Neural cell (in vitro differentiated cells): ENCODE measurements at regions not wholly inside any gene's neighbourhood (a gene's known extent, or its start where the extent isn't known, plus 50 kb on each side); places are given as distances from the start of the nearest gene placed in this dataset.

Experiments used
- H2AFZ ChIP-seq: fragments of 200-600, 300-800 bp; sonication (generic), shearing (Covaris generic); 2 replicates; pipeline ENCODE4 v1.6.0; 2014; ENCODE audit warnings: low read depth, mild to moderate bottlenecking, antibody characterized with exemption, low read length, moderate library complexity
- H3F3A ChIP-seq: fragments of 200-600 bp; shearing (Covaris generic); 2 replicates; pipeline ENCODE4 v1.6.1; 2016; ENCODE audit warnings: mild to moderate bottlenecking, moderate library complexity, mixed read lengths, antibody characterized with exemption, low read length; ENCODE audit not compliant: insufficient read depth, poor library complexity, severe bottlenecking
- H3K27ac ChIP-seq: fragments of 200-600, 300-800 bp; sonication (generic), shearing (Covaris generic); 2 replicates; pipeline ENCODE4 v1.5.1; 2014; ENCODE audit warnings: mild to moderate bottlenecking, low read length, moderate library complexity
- H3K27me3 ChIP-seq: fragments of 300-800, 200-600 bp; sonication (generic), shearing (Covaris generic); 2 replicates; pipeline ENCODE4 v1.6.0; 2014; ENCODE audit warnings: mild to moderate bottlenecking, low read depth, low read length, moderate library complexity; ENCODE audit not compliant: insufficient read depth
- H3K36me3 ChIP-seq: fragments of 300-800, 200-600 bp; sonication (generic), shearing (Covaris generic); 2 replicates; pipeline ENCODE4 v1.5.1; 2014; ENCODE audit warnings: mild to moderate bottlenecking, antibody characterized with exemption, low read length, moderate library complexity; ENCODE audit not compliant: insufficient read depth
- H3K4me2 ChIP-seq: fragments of 300-800, 200-600 bp; sonication (generic), shearing (Covaris generic); 2 replicates; pipeline ENCODE4 v1.6.0; 2014; ENCODE audit warnings: mild to moderate bottlenecking, low read length
- H3K4me3 ChIP-seq: fragments of 300-800, 200-600 bp; sonication (generic), shearing (Covaris generic); 2 replicates; pipeline ENCODE4 v1.5.1; 2014; ENCODE audit warnings: mild to moderate bottlenecking, low read length, moderate library complexity
- H3K79me2 ChIP-seq: fragments of 200-600 bp; shearing (Covaris generic); replicated peaks from 2 replicates; pipeline ENCODE4 v1.6.0; 2014; ENCODE audit warnings: mild to moderate bottlenecking, low read length, moderate library complexity; ENCODE audit not compliant: insufficient read depth
- H3K9ac ChIP-seq: fragments of 300-800, 200-600 bp; sonication (generic), shearing (Covaris generic); 2 replicates; pipeline ENCODE4 v1.6.1; 2016; ENCODE audit warnings: mild to moderate bottlenecking, low read length, mixed read lengths
- H3K9me2 ChIP-seq: fragments of 200-600 bp; shearing (Covaris generic); 2 replicates; pipeline ENCODE4 v1.6.1; 2016; ENCODE audit warnings: mild to moderate bottlenecking, low read length, mixed read lengths; ENCODE audit not compliant: insufficient read depth
- H3K9me3 ChIP-seq: fragments of 200-600, 300-800 bp; sonication (generic), shearing (Covaris generic); 2 replicates; pipeline ENCODE4 v1.6.1; 2016; ENCODE audit warnings: mild to moderate bottlenecking, mixed run types, low read length, moderate library complexity, mixed read lengths
- H4K20me1 ChIP-seq: fragments of 200-600 bp; shearing (Covaris generic); 2 replicates; pipeline ENCODE4 v1.6.1; 2016; ENCODE audit warnings: mild to moderate bottlenecking, mixed run types; ENCODE audit not compliant: insufficient read depth
- CTCF ChIP-seq: fragments of 450-650 bp; IDR thresholded peaks from 2 replicates; pipeline ENCODE4 v1.5.1; 2014; ENCODE audit warnings: antibody characterized with exemption, mild to moderate bottlenecking, moderate library complexity; ENCODE audit not compliant: poor library complexity, severe bottlenecking
- EP300 ChIP-seq: fragments of 450-650 bp; conservative IDR thresholded peaks from 2 replicates; pipeline ENCODE4 v1.6.1; 2014; ENCODE audit warnings: antibody characterized with exemption, mild to moderate bottlenecking, moderate library complexity; ENCODE audit not compliant: poor library complexity, severe bottlenecking
- EZH2 ChIP-seq: fragments of 200-600, 300-800 bp; shearing (Covaris generic), sonication (generic); IDR thresholded peaks from 2 replicates; pipeline ENCODE4 v1.6.1; 2014; ENCODE audit warnings: antibody characterized with exemption, low read length, borderline replicate concordance, mild to moderate bottlenecking; ENCODE audit not compliant: insufficient read depth, poor library complexity, severe bottlenecking
- MXI1 ChIP-seq: fragments of 450-650 bp; conservative IDR thresholded peaks from 2 replicates; pipeline ENCODE4 v1.6.1; 2014; ENCODE audit warnings: antibody characterized with exemption, mild to moderate bottlenecking; ENCODE audit not compliant: poor library complexity, severe bottlenecking
- POLR2AphosphoS5 ChIP-seq: IDR thresholded peaks from 2 replicates; pipeline ENCODE4 v1.6.1; 2012
- RAD21 ChIP-seq: fragments of 450-650 bp; conservative IDR thresholded peaks from 2 replicates; pipeline ENCODE4 v1.6.1; 2014; ENCODE audit warnings: antibody characterized with exemption, mild to moderate bottlenecking, moderate library complexity
- REST ChIP-seq: IDR thresholded peaks from 2 replicates; pipeline ENCODE4 v1.6.1; 2012; ENCODE audit warnings: borderline replicate concordance
- SMC3 ChIP-seq: fragments of 450-650 bp; conservative IDR thresholded peaks from 2 replicates; pipeline ENCODE4 v1.6.1; 2014; ENCODE audit warnings: antibody characterized with exemption, mild to moderate bottlenecking, moderate library complexity; ENCODE audit not compliant: poor library complexity
- TAF1 ChIP-seq: IDR thresholded peaks from 2 replicates; pipeline ENCODE4 v1.6.1; 2012; ENCODE audit warnings: low read depth

GRCh38 chr3:146953511-146953981, 348.4 kb upstream of the PLSCR5 start:
- no peaks in the 10 kb centered on the region for H3K79me2 ChIP-seq
- TF ChIP-seq MXI1 (no peak), TAF1 (no peak), EZH2 (no peak), POLR2AphosphoS5 (no peak), EP300 (no peak), SMC3 (no peak), CTCF (no peak), RAD21 (no peak)
- H3F3A ChIP-seq = no peaks in the 10 kb centered on the region
- H3K9ac ChIP-seq = no peak overlapping the region
- no peak overlapping the region for H3K4me2 ChIP-seq
- H3K36me3 ChIP-seq = no peaks in the 10 kb centered on the region
- no peak overlapping the region for H2AFZ ChIP-seq
- no peak overlapping the region for H3K27ac ChIP-seq
- H4K20me1 ChIP-seq = no peaks in the 10 kb centered on the region
- no peak overlapping the region for H3K4me3 ChIP-seq
- H3K9me2 ChIP-seq = no peaks in the 10 kb centered on the region
- no peaks in the 10 kb centered on the region for H3K9me3 ChIP-seq
- H3K27me3 ChIP-seq = no peaks in the 10 kb centered on the region

GRCh38 chr3:146948985-146949384, 343.8 kb upstream of the PLSCR5 start:
- Histone ChIP-seq H3K27ac (no peak overlapping the region), H3F3A (no peaks in the 10 kb centered on the region), H3K4me2 (no peak overlapping the region), H3K27me3 (no peaks in the 10 kb centered on the region), H3K9me2 (no peaks in the 10 kb centered on the region), H3K79me2 (no peaks in the 10 kb centered on the region), H4K20me1 (no peaks in the 10 kb centered on the region), H3K9me3 (no peaks in the 10 kb centered on the region), H3K9ac (no peak overlapping the region), H3K4me3 (no peak overlapping the region), H3K36me3 (no peaks in the 10 kb centered on the region), H2AFZ (no peak overlapping the region)
- TF ChIP-seq RAD21 (no peak), POLR2AphosphoS5 (no peak), MXI1 (no peak), EZH2 (no peak), CTCF (no peak), SMC3 (no peak), EP300 (no peak), TAF1 (no peak), REST (no peak)
